ENCODE measurements at regions not wholly inside any gene's neighbourhood (a gene's known extent, or its start where the extent isn't known, plus 50 kb on each side); places are given as distances from the start of the nearest gene placed in this dataset.

DNA sequence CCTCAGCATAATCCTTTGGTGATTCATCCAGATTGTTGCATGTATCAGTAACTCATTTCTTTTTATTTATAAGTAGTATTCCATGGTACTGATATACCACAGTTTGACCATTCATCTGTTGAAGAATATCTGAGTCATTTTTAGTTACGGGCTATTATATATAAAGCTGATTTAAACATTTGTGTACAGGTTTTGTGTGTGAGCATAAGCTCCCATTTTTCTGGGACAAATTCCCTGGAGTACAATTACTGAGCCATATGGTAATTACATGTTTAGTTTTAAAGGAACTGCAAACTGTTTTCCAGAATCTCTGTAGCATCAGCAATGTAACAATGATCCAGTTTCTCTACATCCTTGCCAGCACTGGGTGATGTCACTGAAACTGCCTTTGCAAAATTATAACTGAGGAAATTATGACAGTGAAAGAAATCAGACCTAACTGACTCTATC, 236.2 kb upstream of the KRR1 start:
- TF ChIP-seq, protein P1, sequence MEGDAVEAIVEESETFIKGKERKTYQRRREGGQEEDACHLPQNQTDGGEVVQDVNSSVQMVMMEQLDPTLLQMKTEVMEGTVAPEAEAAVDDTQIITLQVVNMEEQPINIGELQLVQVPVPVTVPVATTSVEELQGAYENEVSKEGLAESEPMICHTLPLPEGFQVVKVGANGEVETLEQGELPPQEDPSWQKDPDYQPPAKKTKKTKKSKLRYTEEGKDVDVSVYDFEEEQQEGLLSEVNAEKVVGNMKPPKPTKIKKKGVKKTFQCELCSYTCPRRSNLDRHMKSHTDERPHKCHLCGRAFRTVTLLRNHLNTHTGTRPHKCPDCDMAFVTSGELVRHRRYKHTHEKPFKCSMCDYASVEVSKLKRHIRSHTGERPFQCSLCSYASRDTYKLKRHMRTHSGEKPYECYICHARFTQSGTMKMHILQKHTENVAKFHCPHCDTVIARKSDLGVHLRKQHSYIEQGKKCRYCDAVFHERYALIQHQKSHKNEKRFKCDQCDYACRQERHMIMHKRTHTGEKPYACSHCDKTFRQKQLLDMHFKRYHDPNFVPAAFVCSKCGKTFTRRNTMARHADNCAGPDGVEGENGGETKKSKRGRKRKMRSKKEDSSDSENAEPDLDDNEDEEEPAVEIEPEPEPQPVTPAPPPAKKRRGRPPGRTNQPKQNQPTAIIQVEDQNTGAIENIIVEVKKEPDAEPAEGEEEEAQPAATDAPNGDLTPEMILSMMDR (IDR thresholded peaks at IDR 0.05), result no peak
- TF ChIP-seq POLR2A (IDR thresholded peaks at IDR 0.05), result no peak

Measured in breast epithelium (tissue), 3 donors.